ENCODE measurements at regions not wholly inside any gene's neighbourhood (a gene's known extent, or its start where the extent isn't known, plus 50 kb on each side); places are given as distances from the start of the nearest gene placed in this dataset.

DNA sequence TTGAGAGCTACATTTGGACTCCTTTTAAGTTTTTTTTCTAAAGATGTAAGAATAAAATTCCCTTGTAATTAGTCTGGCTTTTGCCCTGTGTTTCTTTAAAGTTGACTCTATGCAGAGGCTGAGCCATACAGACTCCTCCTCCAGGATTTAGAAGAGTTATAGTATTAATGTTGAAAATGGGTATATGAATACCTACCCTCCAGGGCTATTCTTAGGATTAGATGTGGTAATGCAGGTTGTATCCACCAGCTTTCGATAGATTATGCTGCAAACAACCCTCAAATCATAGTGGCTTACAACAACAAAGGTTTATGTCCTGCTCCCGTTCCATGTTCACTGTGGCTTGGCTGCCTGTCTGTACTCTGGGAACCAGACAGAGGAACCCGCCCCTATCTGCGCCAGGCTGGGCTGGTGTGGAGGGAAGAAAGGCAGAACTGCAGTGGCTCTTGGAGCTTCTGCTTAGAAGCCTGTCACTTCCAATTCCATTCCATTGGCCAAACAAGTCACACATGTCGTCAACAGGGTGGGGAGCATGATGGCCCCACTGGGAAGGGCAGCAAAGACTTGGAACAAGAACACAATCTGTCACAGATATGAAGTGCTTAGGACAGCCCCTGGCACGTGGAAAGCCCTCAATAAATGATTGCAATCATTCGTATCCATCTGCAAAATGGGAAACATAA lies 290.8 kb downstream of the FOXO1 start:
- DNase-seq = no peak

GRCh38 chr13:40376296-40376849 lies 290.1 kb downstream of the FOXO1 start:
- DNase-seq = no peak

- no peak for DNase-seq
Measured at GRCh38 chr13:40376867-40377535, 289.4 kb downstream of the FOXO1 start.

DNA sequence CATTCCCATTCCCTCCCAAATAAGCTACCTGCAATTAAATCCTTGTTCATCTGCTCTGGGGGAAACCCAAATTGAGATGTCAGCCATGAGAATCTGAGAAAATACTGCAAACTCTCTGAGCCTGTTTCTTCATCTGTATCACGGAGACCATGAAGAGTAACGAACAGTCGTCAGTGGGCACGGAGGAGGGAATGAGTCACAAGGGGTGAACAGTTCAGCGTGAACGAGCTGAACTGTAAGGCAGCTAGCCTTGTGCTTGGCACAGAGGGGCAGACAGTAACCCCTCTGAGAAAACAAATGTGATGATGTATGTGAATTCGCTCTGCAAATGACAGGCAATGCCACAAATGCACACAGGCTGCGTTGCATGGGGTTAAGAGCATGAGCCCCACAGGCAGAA lies 288.7 kb downstream of the FOXO1 start:
- no peak for DNase-seq

GRCh38 chr13:40379196-40379595 lies 287.2 kb downstream of the FOXO1 start:
- no peak for DNase-seq

GRCh38 chr13:40379794-40380578 lies 286.5 kb downstream of the FOXO1 start:
- DNase-seq = no peak

- DNase-seq = no peak
Measured at GRCh38 chr13:40381935-40382764, 284.3 kb downstream of the FOXO1 start.

DNA sequence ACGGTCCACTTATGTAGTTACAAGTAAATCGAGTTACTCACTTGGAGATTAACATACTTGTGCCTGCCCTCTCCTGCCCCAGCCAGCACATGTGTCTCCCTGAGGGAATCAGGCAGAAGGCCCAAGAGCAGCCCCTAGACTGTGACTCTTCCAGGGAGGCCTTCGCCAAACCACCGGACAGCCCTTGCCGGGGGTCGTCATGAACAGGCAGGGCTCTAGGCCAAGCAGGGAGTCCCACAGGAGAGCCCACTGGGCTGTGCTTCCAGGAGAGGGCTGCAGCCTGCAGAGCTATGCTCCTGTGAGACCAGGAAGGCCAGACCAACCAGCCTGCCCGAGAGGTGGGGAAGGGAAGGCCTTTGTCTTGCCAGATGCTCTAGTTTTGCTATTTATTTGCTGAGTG lies 283.3 kb downstream of the FOXO1 start:
- no peak for DNase-seq

DNA sequence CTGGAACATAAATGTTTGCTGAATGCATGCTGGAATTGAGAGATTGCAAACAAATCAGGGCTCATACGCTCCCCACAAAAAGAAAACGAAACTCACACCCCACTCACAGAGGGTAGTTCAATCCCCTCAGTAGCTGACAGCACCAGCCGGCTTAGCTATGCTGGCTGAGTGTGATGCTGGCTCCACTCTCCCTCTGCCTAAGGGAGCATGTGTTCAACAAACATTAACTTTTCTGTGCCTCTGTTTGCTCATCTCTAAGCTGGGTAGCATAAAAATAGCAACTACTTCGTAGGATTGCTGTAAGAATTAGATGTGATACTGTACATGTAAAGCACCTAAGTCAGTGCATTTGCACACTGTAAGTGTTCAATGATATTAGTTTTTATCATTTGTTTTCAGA lies 282.6 kb downstream of the FOXO1 start:
- no peak for DNase-seq

DNA sequence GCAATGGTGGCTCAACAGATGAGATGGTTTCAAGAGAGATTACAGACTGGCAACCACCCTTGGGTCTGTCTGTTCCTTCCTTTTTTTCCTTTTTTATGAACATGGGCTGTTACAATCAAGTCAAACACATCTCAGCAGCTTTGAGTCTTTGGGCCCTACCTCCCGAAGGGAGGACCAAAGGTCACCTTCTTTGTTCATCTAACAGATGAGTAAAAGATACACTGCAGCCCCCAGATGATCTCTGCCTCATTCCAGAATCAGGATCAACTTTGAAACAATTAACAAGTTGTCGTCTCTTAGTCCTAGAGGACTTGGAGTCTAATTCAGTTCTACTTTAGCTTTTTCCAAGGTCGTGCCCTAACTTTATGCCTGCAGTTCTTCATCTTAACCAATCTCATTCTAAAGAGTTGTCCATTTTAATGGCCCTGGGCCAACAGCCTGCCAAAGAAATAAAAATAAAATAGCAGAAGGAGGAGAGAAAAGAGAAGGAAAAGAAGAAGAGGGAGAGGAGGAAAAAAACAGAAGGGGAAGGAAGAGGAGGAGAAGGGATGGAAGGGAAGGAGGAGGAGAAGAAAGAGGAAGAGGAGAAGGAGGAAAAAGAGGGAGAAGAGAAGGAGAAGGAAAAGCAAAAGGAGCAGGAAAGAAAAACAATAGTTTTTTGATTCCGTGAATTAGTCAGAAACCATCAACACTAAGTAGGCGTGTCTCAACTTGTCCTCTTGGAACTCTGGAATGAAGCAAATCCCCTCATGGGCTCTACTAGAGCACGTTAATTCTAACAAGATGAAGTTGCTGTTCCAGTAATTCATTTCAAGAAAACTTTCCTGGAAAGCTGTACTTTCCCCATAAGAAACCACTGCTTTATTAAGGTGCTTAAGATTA lies 281.2 kb downstream of the FOXO1 start:
- no peak for DNase-seq

GRCh38 chr13:40385858-40386180 lies 280.6 kb downstream of the FOXO1 start:
- no peak for DNase-seq

GRCh38 chr13:40386586-40386985 lies 279.9 kb downstream of the FOXO1 start:
- DNase-seq = no peak

- no peak for DNase-seq
Measured at GRCh38 chr13:40387775-40388174, 278.7 kb downstream of the FOXO1 start.

DNA sequence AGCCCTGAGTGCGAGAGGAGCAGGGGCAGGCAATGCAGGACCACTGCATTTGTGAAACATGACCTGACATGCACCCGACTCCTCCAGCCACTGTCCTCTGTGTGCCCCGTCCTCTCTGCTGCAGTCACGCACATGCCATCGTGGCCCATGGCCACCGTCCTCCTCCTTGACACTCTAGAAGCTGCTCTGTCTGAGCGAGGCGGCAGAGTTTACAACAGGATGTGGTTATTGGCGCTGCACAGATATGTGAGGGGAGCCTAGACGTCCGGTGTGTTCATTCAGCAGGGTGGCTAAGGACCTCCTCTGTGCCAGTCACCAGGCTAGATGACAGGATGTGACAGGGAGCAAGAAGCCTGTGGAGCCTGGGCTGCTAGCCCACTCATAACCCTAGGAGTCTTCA lies 277.8 kb downstream of the FOXO1 start:
- DNase-seq = no peak

DNA sequence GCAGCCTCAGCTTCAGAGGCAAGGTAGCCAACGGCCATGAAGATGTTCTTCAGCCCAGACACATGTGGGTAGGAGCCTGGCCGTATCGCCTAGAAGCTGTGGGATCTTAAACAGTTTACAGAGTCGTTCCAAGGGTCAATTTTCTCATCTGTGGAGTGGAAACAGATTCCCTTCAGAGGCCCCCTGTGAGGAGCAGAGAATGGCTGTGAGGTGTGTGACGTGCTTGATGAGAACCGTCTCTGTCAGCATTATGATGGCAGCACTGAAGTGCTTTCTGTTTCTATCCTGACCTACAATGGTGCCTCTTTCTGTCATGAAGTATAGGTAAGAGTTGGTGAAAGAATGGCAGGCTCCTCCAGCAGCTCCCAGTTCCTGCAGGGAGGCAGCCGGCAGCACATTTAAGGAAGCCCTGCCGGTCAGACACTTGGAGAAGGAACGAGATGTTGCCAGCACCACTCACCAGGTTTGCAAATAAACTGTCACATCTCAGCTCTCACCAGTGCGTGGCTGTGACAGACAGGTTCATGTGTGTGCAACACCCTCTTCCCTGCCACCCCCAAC lies 277.3 kb downstream of the FOXO1 start:
- no peak for DNase-seq

DNA sequence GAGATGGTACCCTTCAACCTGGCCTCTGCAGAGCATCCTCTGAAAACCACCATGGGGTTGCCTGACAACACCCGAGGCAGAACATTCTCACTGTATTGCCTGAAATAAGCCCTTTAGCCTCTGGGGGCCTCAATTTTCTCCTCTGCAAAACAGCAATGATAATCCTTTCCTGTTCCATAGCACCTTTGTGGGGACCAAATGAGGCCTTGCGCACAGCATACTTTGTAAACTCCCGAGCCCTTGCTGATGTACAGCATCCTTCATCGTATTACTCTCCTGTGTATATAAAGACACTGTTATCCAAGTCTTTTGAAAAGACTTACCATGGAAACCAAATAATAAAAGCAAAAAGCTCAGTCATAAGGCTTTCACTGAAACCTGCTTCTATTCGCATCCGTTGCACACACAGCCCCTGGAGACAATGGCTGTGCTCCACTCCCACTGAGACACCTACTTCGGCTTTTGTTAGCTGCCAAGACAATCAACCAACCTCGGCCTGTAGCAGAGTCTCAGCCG lies 276.0 kb downstream of the FOXO1 start:
- DNase-seq = no peak

- no peak for DNase-seq
Measured at GRCh38 chr13:40391788-40392187, 274.7 kb downstream of the FOXO1 start.

GRCh38 chr13:40394304-40394985 lies 272.0 kb downstream of the FOXO1 start:
- DNase-seq = no peak

- DNase-seq = no peak
Measured at GRCh38 chr13:40398065-40398464, 268.4 kb downstream of the FOXO1 start.

DNA sequence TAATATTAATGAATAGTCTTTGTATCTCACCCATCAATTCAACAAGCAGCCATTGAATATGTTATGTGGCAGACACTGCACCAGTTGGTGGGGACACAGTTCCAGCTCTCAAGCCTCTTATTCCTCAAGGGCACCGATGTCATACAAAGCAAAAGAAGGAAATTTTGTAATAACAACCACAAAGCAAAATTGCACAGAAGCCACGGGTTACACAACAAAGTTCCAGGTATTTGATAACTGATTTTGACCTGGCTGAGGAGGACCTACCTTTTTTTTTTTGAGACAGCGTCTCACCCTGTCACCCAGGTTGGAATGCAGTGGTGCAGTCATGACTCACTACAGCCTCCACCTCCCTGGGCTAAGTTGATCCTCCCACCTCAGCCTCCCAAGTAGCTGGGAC lies 266.7 kb downstream of the FOXO1 start:
- DNase-seq = no peak
